Stimulated activated CD4-positive, alpha-beta T cell treated with anti-CD3 and anti-CD28 coated beads, Interleukin-1b, Interleukin-23, amount 100 ng/mL, for 4 hours (primary cell): ENCODE measurements at regions not wholly inside any gene's neighbourhood (a gene's known extent, or its start where the extent isn't known, plus 50 kb on each side); places are given as distances from the start of the nearest gene placed in this dataset.

Source experiments
- DNase-seq, 2 donors: peaks; one replicate each; pipeline ENCODE4 v3.0.0-alpha.2; 2020; ENCODE audit warnings: low read depth in 2 of 2

- DNase-seq = no peak
These were observed 72.4 kb upstream of the GGTLC1 start for GRCh38 chr20:24060851-24061590.

- DNase-seq = no peak
These were observed 70.6 kb upstream of the GGTLC1 start for GRCh38 chr20:24059174-24059573.

GRCh38 chr20:24056491-24056890 lies 67.9 kb upstream of the GGTLC1 start:
- no peak for DNase-seq

GRCh38 chr20:24052599-24053275 lies 64.2 kb upstream of the GGTLC1 start:
- DNase-seq = no peak

GRCh38 chr20:24051160-24051559 lies 62.6 kb upstream of the GGTLC1 start:
- DNase-seq = no peak

GRCh38 chr20:24050119-24050518 lies 61.5 kb upstream of the GGTLC1 start:
- no peak for DNase-seq

- DNase-seq = no peak
These were observed 60.5 kb upstream of the GGTLC1 start for GRCh38 chr20:24049081-24049480.

GRCh38 chr20:24048024-24048611 lies 59.5 kb upstream of the GGTLC1 start:
- no peak for DNase-seq

- no peak for DNase-seq
These were observed 58.3 kb upstream of the GGTLC1 start for GRCh38 chr20:24046888-24047287.

- DNase-seq = no peak
These were observed 57.2 kb upstream of the GGTLC1 start for GRCh38 chr20:24045621-24046318.

GRCh38 chr20:24043294-24043693 lies 54.7 kb upstream of the GGTLC1 start:
- DNase-seq = no peak

- no peak for DNase-seq
These were observed 54.1 kb upstream of the GGTLC1 start for GRCh38 chr20:24042646-24043045.

- DNase-seq = no peak
These were observed 52.4 kb upstream of the GGTLC1 start for GRCh38 chr20:24040896-24041459.

- DNase-seq = no peak
These were observed 50.6 kb upstream of the GGTLC1 start for GRCh38 chr20:24039196-24039595.
